Medulla oblongata (tissue), 1 donor: ENCODE measurements at regions not wholly inside any gene's neighbourhood (a gene's known extent, or its start where the extent isn't known, plus 50 kb on each side); places are given as distances from the start of the nearest gene placed in this dataset.
"Not testable (repeated sequence)": the region's sequence is repeated elsewhere in the genome, so short reads cannot be mapped to it uniquely, and the experiment has no call there.

Experiments used
- DNase-seq: peaks from one replicate; pipeline ENCODE4 v3.0.0-alpha.2; 2015; ENCODE audit errors: extremely low spot score

GRCh38 chr10:27388761-27389399, 115.2 kb upstream of the RAB18 start:
- no peak for DNase-seq

DNA sequence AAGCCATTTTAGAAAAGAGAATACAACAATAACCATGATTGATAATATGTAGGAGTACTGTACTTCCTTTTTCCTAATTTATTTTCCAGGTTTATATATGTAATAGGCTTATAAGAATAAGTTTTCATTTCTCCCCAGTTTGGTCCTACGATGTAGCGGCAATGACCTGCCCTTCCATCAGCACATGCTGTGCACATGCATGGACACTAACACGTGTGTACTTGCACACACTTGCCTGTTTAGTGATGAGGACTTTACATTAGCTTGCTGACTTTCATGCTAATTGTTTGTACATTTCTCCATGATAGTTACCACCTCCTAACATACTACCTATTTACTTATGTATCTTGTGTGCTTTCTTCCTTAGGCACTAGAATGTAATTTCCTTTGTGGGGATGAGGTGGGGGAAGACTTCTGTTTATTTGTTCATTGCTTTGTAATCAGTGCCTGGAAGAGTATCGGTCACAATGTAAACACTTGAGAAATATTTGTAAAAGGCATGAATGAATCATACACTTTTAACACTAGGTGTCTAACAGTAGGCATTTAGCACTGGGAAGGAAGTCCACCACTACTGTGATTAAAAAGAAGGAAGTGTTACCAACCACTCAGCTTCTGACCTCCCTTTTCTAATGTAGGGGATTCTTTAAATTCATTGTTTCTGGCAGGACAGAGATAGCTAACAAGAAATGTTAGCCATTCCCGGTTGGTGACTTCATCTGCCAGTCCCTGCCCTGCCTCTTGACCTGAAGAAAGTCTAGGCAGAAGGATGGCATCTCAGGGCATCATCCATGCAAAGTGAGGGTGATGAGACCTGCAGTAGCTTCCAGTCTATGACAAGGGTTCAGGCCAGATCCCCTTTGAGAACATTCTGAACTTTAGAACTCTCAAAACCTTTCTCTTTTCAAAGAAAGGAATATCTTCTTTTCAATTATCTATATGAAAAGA, 120.2 kb upstream of the RAB18 start:
- DNase-seq: no peak

DNA sequence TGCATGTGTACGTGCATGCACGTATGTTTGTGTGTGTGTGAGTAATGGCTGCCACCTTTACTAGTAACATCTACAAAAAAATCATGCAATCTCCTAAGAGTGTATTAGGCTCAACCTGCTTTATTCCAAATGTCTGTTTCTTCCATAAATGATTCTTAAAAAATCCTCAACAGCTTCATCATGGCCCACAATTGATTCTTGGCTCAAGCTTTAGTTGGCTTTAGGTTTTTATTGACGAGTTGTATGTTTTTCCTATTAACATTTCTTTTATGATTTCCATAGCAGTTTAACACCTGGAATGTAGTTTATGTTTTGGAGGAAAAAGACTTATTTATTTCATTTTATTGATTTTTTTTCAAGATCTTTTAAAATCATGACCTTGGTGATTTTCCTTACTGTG, 121.9 kb upstream of the RAB18 start:
- DNase-seq: no peak

DNA sequence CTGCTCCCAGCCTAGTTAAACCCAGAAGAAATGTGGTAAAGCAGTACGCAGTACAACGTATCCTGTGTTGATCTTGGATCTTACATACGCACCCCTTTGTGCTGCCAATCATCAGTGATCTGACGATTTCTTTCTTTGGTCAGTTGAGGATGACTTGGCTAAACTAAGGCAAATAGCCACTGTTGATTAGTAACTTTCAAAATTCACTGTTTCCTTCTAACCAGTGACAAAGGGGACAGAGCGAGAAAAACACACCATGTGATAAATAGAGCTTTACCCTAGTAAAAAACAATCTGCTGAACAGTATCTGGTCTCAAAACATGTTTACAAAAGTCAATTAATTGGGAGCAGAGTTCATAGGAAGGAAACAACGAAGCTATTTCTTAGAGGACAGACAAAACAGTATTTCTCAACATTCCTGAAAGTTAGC, 123.2 kb upstream of the RAB18 start:
- no peak for DNase-seq

DNA sequence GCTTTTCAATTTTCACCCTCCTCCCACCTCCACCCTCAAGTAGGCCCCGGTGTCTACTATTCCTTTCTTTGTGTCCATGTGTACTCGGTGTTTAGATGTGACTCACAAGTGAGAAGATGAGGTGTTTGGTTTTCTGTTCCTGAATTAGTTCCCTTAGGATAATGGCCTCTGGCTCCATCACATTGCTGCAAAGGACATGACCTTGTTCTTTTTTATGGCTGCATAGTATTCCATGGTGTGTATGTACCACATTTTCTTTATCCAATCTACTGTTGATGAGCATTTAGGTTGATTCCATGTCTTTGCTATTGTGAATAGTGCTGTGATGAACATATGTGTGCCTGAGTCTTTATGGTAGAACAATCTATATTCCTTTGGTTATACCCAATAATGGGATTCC, 125.1 kb upstream of the RAB18 start:
- not testable (repeated sequence) for DNase-seq

DNA sequence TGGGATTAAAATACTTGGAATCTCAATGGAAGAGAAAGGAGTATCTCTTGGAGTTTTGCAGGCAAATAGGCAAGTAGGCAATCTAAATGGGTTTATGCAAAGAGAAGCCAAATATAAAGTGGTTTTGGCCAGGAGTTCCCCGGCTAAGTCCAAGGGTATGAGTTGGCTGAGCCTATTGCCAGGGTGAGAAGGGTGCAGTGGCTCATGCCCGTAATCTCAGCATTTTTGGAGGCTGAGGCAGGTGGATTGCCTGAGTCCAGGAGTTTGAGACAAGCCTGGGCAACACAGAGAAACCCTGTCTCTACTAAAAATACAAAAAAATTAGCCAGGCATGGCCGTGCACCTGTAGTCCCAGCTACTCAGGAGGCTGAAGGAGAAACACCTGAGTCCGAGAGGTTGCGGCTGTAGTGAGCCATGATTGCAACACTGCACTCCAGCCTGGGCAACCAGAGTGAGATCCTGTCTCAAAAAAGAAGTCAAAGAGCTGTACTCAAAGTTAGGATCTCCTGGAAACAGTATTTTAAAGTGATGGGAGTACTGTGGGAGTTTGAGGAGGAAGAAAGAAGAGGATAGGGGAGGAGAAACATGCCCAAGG, 130.4 kb upstream of the RAB18 start:
- no peak for DNase-seq

DNA sequence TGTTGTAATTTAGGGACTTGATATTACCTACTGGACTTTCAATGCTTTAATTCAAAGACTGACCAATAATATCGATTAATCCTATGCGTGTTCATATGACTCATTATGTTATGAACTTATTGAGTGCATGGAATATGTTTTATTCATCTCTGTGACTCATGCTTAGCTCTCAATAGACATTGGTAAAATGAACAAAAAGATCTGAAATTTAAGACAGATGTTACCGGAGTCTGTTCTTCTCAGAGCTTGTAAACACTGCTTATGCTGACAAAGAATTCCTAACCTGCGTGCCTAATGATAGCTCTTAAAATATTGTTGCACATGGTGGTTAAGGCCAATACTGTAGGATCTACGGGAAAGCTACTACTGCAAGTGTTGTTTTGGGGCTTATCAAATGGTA, 131.5 kb upstream of the ACBD5 start:
- DNase-seq: no peak

DNA sequence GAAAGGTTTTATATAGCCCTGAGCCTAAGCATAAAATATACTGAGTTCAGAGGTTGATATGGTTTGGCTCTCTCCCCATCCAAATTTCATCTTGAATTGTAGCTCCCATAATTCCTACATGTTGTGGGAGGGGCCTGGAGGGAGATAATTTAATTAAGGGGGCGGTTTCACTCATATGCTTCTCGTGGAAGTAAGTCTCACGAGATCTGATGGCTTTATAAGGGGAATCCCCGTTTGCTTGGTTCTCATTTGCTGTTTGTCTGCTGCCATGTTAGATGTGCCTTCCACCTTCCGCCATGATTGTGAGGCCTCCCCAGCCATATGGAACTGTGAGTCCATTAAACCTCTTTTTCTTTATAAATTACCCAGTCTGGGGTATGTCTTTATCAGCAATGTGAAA, 130.8 kb upstream of the ACBD5 start:
- DNase-seq: not testable (repeated sequence)

GRCh38 chr10:27369880-27370279, 129.3 kb upstream of the ACBD5 start:
- no peak for DNase-seq

DNA sequence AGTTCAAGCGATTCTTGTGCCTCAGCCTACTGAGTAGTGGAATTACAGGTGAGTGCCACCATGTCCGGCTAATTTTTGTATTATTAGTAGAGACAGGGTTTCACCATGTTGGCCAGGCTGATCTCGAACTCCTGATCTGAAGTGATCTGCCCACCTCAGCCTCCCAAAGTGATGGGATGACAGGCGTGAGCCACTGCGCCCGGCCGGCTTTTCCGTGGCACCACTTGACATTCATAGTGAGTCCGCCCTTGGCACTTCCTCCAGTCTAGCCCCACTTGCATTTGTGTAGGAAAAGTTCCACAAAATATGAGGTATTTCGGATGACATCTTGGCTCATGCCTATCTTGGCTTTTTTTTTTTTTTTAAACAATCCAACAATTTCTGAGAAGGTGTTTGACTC, 128.1 kb upstream of the ACBD5 start:
- no peak for DNase-seq

DNA sequence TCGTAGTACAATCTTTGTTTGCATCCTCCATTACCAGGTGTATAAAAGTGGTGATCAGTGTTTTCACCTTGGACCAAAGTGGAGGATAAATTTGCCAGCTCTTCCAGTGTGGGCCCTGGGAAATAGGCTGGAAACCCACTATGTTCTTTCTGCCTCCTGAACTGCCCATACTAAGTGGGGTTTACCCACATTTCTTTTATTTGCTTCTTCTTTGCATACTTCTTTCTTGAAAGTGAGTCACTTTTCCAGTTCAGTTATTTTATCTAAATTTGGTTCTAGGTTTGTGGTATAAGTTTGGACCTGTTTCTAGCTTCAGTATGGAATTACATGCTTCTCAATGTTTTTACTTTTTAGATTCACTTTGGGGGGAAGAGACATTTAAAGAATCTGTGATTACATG, 126.2 kb upstream of the ACBD5 start:
- DNase-seq: no peak

GRCh38 chr10:27364028-27364427, 123.4 kb upstream of the ACBD5 start:
- no peak for DNase-seq

GRCh38 chr10:27360581-27361172, 120.1 kb upstream of the ACBD5 start:
- DNase-seq: peak; percentile 93

DNA sequence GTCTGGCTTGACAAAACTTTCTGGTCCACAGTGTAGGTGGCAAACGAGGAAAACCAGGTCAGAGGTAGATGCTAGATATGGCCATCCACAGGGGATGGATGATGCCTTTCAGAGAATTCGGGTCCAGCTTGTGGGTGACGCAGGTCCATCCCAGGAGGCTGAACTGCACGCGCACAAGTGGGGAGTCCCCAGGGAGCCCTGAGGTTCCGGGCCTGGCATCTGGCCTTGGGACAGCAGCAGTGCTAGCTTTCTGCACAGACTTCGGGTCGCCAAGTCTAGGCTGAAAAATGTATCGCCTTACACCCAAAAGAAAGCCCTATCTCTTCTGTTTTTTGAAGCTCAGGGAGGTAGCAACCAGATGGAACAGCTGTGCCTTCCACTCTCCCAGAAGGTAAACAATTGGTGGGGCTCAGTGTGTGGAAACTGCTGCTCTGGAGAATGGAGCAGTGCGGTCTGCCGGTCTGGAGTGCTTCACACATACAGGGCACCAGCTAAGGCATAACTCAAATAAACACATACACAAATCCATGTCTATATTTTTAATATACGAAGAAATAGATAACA, 119.3 kb upstream of the ACBD5 start:
- DNase-seq: no peak

DNA sequence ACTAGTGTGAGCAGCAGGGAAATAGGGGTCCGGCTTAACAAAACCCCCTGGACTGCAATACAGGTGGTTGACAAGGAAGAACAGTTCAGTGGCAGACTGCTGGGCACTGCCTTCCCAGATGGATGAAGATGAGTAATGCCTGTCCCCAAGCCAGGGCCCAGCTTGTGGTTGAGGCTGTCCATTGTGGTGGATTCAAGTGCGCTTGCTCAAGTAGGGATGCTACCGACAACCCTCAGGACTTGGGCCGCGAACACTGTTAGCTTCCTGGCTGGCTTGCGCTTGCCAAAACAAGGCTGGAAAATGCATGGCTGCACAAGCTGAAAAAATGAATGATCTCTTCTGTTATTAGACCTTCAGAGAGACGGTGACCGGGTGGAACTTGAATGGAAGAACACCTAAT, 116.1 kb upstream of the ACBD5 start:
- no peak for DNase-seq

DNA sequence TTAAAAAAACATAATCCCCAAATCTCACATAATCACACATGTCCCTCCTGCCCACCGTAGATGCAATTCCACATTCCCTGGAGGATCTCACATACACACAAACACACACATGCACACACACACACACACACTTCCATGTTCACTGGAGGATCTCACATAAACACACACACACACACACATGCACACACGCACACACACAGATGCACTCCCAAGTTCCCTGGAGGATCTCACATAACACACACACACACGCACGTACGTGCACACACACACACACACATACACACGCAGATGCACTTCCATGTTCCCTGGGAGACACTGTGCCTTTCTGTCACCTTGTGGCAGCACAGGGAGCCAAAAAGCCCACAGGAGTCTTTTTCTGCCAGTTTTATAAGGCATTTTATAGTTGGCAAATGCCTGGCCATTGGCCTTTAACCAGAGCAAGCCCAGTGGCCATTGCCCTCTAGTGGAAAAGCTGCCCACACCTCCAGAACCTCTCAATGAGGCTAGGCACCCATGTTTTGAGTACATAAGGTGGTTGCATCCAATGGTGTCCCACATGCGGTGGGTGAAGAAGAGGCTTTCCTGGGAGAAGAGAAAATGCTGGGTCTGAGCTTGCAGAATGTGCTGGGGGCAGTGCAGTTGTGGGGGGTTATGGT, 115.4 kb upstream of the ACBD5 start:
- DNase-seq: no peak

DNA sequence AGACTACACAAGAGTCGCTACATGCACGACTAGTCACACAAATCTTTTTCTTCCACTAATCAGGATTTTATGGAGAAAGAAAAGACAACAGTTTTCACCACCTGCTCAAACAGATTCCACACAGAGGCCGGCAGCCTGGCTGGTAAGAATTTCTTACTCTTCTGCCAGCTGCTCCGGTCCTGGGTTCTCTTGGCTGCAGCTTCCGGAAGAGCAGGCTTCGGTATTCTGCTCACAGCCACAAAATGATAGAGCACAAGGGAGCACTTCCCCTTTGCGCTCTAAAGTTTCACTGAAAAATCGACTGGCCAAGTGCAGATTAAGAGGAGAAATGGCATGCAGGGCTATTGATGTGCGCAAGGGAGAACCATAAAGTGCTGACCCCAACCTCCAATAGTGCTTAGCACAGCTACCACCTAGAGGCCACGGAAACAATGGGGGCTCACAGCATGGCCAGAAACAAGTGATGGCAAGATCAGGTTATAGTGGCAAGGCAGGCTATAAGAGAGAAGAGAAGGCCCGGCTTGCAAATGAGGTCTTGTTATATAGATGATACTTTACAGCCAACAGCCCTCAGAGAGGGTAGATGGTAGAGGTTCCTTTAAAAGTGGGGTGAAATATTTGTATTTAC, 114.2 kb upstream of the ACBD5 start:
- peak; percentile 64 for DNase-seq

DNA sequence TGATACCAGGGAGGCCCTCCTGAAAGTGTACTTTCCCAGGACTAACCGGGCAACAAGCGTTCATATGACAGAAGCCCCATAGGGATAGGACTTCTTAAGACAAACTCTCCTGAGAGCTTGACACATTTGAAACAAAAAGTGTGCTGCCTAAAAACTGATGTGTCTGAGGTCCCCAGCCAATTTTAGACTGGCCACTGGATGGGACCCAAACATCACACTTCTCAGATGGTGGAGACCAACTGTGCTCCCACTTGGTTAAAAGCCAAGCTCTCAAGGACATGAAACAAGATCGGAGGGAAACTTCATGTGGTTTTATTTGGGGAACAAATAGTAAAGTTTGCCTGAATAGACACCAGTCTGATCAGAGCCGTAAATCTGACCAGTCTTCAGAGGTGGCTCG, 113.5 kb upstream of the ACBD5 start:
- not testable (repeated sequence) for DNase-seq

DNA sequence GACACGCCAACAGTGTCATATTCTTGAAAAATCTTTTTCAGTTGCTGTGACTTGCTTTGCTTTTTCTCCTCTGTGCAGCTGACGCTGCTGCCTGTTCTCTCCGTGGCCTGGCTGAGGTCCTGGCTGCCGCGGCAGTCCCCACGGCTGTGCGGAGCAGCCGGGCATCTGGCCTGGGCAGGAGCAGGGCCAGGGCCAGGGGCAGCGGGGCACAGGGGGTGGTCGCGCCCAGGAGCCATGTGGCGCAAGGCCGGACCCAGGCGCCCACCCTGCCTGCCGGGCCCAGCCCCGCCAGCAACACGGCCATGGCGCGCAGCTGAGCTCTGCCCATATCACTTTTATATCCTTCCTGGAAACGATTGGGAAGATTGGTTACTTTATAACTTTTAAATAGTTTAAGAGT, 109.4 kb upstream of the ACBD5 start:
- DNase-seq: no peak

GRCh38 chr10:27347827-27348207, 107.2 kb upstream of the ACBD5 start:
- DNase-seq: not testable (repeated sequence)

DNA sequence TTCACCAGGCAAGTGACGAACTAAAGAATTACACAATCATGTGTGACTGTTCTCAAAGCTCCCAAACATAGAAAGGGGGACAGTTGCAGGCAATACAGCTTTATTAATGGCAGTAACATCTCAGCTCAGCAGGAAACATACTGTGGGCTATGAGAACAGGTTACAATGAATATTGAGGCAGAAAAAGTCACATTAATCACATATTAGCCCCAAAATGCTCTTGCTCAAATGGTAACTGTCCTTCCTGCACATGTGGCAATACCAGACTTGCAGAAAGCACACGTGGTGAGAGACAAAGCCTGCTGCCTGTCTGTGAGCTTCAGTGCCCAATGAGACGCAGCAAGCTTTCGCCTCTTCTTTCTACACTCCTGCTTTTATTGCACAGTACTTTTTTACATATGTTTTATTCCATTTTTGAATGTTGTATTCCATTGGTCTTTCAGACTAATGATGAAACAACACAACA, 104.9 kb upstream of the ACBD5 start:
- DNase-seq: no peak
